ENCODE measurements at regions not wholly inside any gene's neighbourhood (a gene's known extent, or its start where the extent isn't known, plus 50 kb on each side); places are given as distances from the start of the nearest gene placed in this dataset.
A peak's percentile ranks its signal among the peaks of the same experiment; 100 is the strongest.

DNA sequence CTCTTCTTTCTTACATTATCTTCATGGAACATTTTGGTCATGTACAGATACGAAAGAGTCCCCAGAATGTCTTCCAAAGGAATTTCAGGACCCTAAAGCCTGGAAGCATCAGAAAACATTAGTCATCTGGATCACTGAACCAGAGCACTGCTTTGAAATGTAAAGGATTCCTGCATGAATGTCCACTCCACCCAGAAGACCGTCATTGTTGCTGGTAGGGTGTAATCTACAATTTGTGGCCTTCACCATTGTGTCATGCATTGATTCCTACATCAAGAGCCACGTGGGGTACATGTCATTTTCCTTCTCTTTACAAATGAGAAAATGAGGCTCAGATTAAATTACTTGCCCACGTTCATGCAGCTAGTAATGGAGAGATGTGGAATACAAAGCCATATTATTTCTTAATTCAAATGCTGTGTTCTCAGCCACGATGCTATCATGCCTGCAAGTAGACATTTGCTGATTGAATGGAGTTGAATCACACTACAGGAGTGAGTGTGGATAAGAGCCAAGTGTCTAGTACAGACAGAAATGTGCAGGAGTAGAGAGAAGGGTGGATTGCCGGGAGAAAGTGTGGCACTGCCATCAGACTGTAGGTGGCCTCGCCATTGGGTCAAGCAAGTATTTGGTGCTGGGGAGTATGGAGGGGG, 231.2 kb downstream of the C12orf75 start:
- ChIA-PET CTCF (interaction anchor here (0.8 kb wide), 1 partner anchor 9 kb away, joined by 5 read pairs; no protein-coding TSS in a partner anchor), POLR2A (interaction anchor here (0.6 kb wide), 1 partner anchor 274 kb away, joined by 4 read pairs; no protein-coding TSS in a partner anchor)
- DNase-seq (ENCODE audit: low read depth): no peak
- H3K4me3 ChIP-seq (ENCODE audit: low read depth, low read length): no peak overlapping the region
- no peaks in the 10 kb centered on the region for H3K27me3 ChIP-seq (ENCODE audit: control insufficient read depth, insufficient read depth, low read length)
- H3K36me3 ChIP-seq (ENCODE audit: control insufficient read depth, insufficient read depth, low read length): no peaks in the 10 kb centered on the region
- TF ChIP-seq, protein P1, sequence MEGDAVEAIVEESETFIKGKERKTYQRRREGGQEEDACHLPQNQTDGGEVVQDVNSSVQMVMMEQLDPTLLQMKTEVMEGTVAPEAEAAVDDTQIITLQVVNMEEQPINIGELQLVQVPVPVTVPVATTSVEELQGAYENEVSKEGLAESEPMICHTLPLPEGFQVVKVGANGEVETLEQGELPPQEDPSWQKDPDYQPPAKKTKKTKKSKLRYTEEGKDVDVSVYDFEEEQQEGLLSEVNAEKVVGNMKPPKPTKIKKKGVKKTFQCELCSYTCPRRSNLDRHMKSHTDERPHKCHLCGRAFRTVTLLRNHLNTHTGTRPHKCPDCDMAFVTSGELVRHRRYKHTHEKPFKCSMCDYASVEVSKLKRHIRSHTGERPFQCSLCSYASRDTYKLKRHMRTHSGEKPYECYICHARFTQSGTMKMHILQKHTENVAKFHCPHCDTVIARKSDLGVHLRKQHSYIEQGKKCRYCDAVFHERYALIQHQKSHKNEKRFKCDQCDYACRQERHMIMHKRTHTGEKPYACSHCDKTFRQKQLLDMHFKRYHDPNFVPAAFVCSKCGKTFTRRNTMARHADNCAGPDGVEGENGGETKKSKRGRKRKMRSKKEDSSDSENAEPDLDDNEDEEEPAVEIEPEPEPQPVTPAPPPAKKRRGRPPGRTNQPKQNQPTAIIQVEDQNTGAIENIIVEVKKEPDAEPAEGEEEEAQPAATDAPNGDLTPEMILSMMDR (IDR thresholded peaks at IDR 0.05; ENCODE audit: insufficient read depth, low read depth, low read length): no peak

DNA sequence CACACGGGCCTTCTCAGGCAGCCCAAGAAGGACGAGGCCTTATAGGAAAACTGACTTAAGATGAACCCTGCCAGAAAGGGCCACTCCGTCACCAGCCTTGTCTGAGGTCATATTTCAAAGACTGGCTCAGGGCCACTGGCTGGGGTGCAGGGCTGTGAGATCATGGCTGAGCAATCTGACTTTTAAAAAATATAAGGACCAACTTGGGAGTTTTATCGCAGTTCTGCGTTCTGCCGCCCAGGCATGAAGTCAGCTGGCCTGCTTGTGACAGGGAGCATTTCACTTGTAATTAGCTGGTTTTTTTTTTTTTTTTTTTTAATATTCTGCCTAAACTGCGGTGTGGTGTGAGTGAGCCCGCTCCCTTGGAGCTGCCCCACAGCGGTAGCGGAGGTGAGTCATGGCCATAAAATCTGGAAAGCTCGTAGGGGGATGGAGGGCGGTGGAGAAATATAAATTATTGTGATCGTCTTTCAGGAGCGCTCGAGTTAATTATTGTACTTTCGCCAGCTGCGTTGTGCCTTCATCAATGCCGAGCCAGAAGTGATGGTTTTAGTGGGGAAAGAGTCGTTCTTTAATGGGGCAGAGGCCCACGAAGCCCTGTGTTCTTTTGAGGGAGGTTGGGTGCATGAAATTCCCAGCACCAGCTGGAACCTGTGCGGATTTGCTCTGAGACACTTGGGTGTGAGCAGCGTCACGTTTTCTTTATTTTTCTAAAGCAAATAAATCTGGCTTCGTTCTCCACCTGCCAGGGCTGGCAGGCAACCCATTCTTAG, 231.9 kb downstream of the C12orf75 start:
- POLR2A ChIA-PET: interaction anchor here (0.6 to 0.7 kb wide), 2 partner anchors 118 to 274 kb away, joined by 3 to 4 read pairs; no protein-coding TSS in a partner anchor
- CTCF ChIA-PET: no interaction called here
- peak; percentile 15 for DNase-seq (ENCODE audit: low read depth)

DNA sequence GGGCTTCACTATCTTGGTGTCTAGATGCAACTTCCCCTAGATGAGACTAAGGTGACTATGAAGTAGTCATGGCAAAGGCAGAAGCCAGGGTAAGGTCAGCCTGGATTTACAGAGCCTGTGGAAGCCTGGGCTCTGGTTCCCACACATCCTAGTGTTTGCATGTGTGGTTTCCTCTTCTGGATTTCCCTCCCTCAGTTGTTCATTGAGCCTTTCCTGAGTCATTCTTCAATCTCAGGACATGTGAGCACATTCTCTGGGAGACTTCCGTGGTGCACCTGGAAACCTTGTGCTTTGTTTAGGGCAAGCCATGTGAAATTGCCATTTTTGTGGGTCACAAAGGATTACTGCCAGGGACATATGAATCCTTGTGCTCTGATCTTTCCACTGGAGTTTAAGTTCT, 236.6 kb downstream of the C12orf75 start:
- DNase-seq (ENCODE audit: low read depth): no peak
- CTCF ChIA-PET: no interaction called here
- no peaks in the 10 kb centered on the region for H3K27me3 ChIP-seq (ENCODE audit: control insufficient read depth, insufficient read depth, low read length)
- TF ChIP-seq, protein P1 (IDR thresholded peaks at IDR 0.05; ENCODE audit: insufficient read depth, low read depth, low read length): no peak
- POLR2A ChIA-PET: no interaction called here
- no peaks in the 10 kb centered on the region for H3K36me3 ChIP-seq (ENCODE audit: control insufficient read depth, insufficient read depth, low read length)
- no peak overlapping the region for H3K4me3 ChIP-seq (ENCODE audit: low read depth, low read length)

More for the DNA sequence above, 231.9 kb downstream of the C12orf75 start:
- TF ChIP-seq, protein P1 (IDR thresholded peaks at IDR 0.05; ENCODE audit: insufficient read depth, low read depth, low read length): no peak
- Histone ChIP-seq H3K4me3 (ENCODE audit: low read depth, low read length) (no peak overlapping the region), H3K27me3 (ENCODE audit: control insufficient read depth, insufficient read depth, low read length) (no peaks in the 10 kb centered on the region), H3K36me3 (ENCODE audit: control insufficient read depth, insufficient read depth, low read length) (no peaks in the 10 kb centered on the region)

DNA sequence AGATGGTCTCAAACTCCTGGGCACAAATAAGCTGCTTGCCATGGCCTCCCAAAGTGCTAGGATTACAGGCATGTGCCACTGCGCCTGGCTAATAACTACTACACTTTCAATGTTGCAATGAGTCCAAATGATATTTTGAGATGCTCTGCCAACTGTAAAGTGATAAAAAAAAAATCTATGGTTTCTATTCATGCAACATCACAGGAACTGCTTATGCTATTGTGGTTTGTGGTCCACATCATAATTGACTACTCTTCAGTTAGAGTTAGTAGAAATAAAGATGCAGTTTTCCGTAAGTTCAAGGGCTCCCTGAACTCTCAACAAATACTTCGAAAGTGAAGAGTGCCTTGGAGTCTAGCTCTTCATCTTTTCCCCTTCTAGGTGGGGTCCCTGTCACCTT, 239.4 kb downstream of the C12orf75 start:
- CTCF ChIA-PET: no interaction called here
- H3K4me3 ChIP-seq (ENCODE audit: low read depth, low read length): no peak overlapping the region
- POLR2A ChIA-PET: no interaction called here
- TF ChIP-seq, protein P1 (IDR thresholded peaks at IDR 0.05; ENCODE audit: insufficient read depth, low read depth, low read length): no peak
- DNase-seq (ENCODE audit: low read depth): no peak
- no peaks in the 10 kb centered on the region for H3K36me3 ChIP-seq (ENCODE audit: control insufficient read depth, insufficient read depth, low read length)
- no peaks in the 10 kb centered on the region for H3K27me3 ChIP-seq (ENCODE audit: control insufficient read depth, insufficient read depth, low read length)

DNA sequence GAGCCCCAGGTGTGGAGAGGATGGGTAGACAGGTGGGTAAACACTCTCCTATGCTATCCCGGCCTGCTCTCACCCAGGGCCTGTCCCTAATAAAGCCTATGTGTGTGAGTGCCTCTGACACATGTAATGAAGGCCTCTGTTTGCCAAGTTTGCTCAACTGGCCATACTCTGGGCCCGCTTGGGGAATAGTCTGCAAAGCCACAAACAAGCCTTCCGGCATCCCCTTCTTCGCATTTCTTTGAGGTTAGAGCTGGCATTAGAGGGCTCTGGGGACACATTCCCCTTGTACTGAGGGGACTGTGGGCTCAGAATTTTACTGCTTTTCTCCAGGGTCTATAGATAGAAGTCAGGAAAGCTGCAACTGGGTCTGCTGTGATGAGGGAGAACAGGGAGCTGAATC, 240.5 kb downstream of the C12orf75 start:
- POLR2A ChIA-PET: no interaction called here
- no peaks in the 10 kb centered on the region for H3K27me3 ChIP-seq (ENCODE audit: control insufficient read depth, insufficient read depth, low read length)
- no peak for DNase-seq (ENCODE audit: low read depth)
- TF ChIP-seq, protein P1 (IDR thresholded peaks at IDR 0.05; ENCODE audit: insufficient read depth, low read depth, low read length): no peak
- CTCF ChIA-PET: no interaction called here
- no peak overlapping the region for H3K4me3 ChIP-seq (ENCODE audit: low read depth, low read length)
- H3K36me3 ChIP-seq (ENCODE audit: control insufficient read depth, insufficient read depth, low read length): no peaks in the 10 kb centered on the region
